Glomerular endothelial cell (primary cell): ENCODE measurements at regions not wholly inside any gene's neighbourhood (a gene's known extent, or its start where the extent isn't known, plus 50 kb on each side); places are given as distances from the start of the nearest gene placed in this dataset.

Source experiments
- DNase-seq: peaks from one replicate; pipeline ENCODE4 v3.0.0-alpha.2; 2011; ENCODE audit warnings: low read depth, low spot score; ENCODE audit errors: extremely low read depth

- DNase-seq = no peak
Observed at GRCh38 chr7:54888067-54888733, 129.2 kb upstream of the SEC61G start.

GRCh38 chr7:54888734-54889082 is 129.7 kb upstream of the SEC61G start:
- no peak for DNase-seq

GRCh38 chr7:54897891-54898290 is 120.9 kb upstream of the EGFR start:
- no peak for DNase-seq

- DNase-seq = no peak
Observed at GRCh38 chr7:54898659-54899340, 120.0 kb upstream of the EGFR start.

GRCh38 chr7:54901840-54902239 is 117.0 kb upstream of the EGFR start:
- DNase-seq = no peak

- DNase-seq = no peak
Observed at GRCh38 chr7:54904130-54904529, 114.7 kb upstream of the EGFR start.

- DNase-seq = no peak
Observed at GRCh38 chr7:54904986-54905385, 113.8 kb upstream of the EGFR start.

GRCh38 chr7:54906963-54907362 is 111.9 kb upstream of the EGFR start:
- DNase-seq = no peak

GRCh38 chr7:54907981-54908380 is 110.8 kb upstream of the EGFR start:
- no peak for DNase-seq

GRCh38 chr7:54908760-54909438 is 109.9 kb upstream of the EGFR start:
- DNase-seq = no peak

- no peak for DNase-seq
Observed at GRCh38 chr7:54915870-54916598, 102.8 kb upstream of the EGFR start.

GRCh38 chr7:54917613-54918391 is 101.0 kb upstream of the EGFR start:
- no peak for DNase-seq

- DNase-seq = no peak
Observed at GRCh38 chr7:54921116-54921515, 97.7 kb upstream of the EGFR start.

- DNase-seq = no peak
Observed at GRCh38 chr7:54931532-54931931, 87.3 kb upstream of the EGFR start.

GRCh38 chr7:54932818-54933543 is 85.8 kb upstream of the EGFR start:
- DNase-seq = no peak

- no peak for DNase-seq
Observed at GRCh38 chr7:54933643-54934042, 85.2 kb upstream of the EGFR start.

- DNase-seq = no peak
Observed at GRCh38 chr7:54940748-54941147, 78.1 kb upstream of the EGFR start.

- no peak for DNase-seq
Observed at GRCh38 chr7:54944179-54944578, 74.6 kb upstream of the EGFR start.

- DNase-seq = no peak
Observed at GRCh38 chr7:54946271-54946670, 72.5 kb upstream of the EGFR start.

GRCh38 chr7:54946764-54947163 is 72.1 kb upstream of the EGFR start:
- DNase-seq = no peak
